Lower leg skin (tissue), 3 donors: ENCODE measurements at regions not wholly inside any gene's neighbourhood (a gene's known extent, or its start where the extent isn't known, plus 50 kb on each side); places are given as distances from the start of the nearest gene placed in this dataset.

ENCODE experiments used
- CTCF ChIP-seq, 3 donors: fragments of 450-650 bp; IDR thresholded peaks; one replicate each; pipeline ENCODE4 v1.5.1; 2016; ENCODE audit warnings: antibody characterized with exemption in 3 of 3, mild to moderate bottlenecking in 3 of 3, moderate library complexity in 2 of 3
- POLR2A ChIP-seq, 2 donors: fragments of 450-650 bp; IDR thresholded peaks; one replicate each; pipeline ENCODE4 v1.6.1; 2016 to 2017; ENCODE audit warnings: antibody characterized with exemption in 2 of 2, mild to moderate bottlenecking in 1 of 2, moderate library complexity in 1 of 2

- TF ChIP-seq CTCF (IDR thresholded peaks at IDR 0.05): no peak
- no peak for TF ChIP-seq POLR2A (IDR thresholded peaks at IDR 0.05)
Observed at GRCh38 chr7:88590963-88591362, 168.5 kb upstream of the ZNF804B start.
